SKM-1 treated with dmso at 0.1 percent for 144 hours (cell line): ENCODE measurements at regions not wholly inside any gene's neighbourhood (a gene's known extent, or its start where the extent isn't known, plus 50 kb on each side); places are given as distances from the start of the nearest gene placed in this dataset.

ENCODE experiments used
- DNase-seq: peaks from one replicate; lab custom pipeline; 2025; ENCODE audit not compliant: unreplicated experiment; lab: John Stamatoyannopoulos, UW

GRCh38 chr3:6078436-6078835, 782.5 kb upstream of the GRM7 start:
- no peak for DNase-seq

GRCh38 chr3:6079011-6079410, 781.9 kb upstream of the GRM7 start:
- no peak for DNase-seq

GRCh38 chr3:6079561-6080179, 781.2 kb upstream of the GRM7 start:
- DNase-seq: no peak

GRCh38 chr3:6088433-6088832, 772.5 kb upstream of the GRM7 start:
- DNase-seq: no peak

GRCh38 chr3:6089780-6090179, 771.1 kb upstream of the GRM7 start:
- no peak for DNase-seq

GRCh38 chr3:6091262-6091661, 769.7 kb upstream of the GRM7 start:
- no peak for DNase-seq

- no peak for DNase-seq
These were observed 765.9 kb upstream of the GRM7 start for GRCh38 chr3:6095006-6095405.

GRCh38 chr3:6097021-6097420, 763.9 kb upstream of the GRM7 start:
- DNase-seq: no peak

GRCh38 chr3:6097556-6097955, 763.4 kb upstream of the GRM7 start:
- DNase-seq: no peak

- DNase-seq: no peak
These were observed 762.3 kb upstream of the GRM7 start for GRCh38 chr3:6098516-6099157.

GRCh38 chr3:6099458-6100075, 761.3 kb upstream of the GRM7 start:
- DNase-seq: no peak

- no peak for DNase-seq
These were observed 755.7 kb upstream of the GRM7 start for GRCh38 chr3:6105187-6105586.

- no peak for DNase-seq
These were observed 752.0 kb upstream of the GRM7 start for GRCh38 chr3:6108957-6109356.

- no peak for DNase-seq
These were observed 750.5 kb upstream of the GRM7 start for GRCh38 chr3:6110451-6110850.

- no peak for DNase-seq
These were observed 748.4 kb upstream of the GRM7 start for GRCh38 chr3:6112546-6112945.

GRCh38 chr3:6113338-6113737, 747.6 kb upstream of the GRM7 start:
- DNase-seq: no peak

GRCh38 chr3:6119367-6119766, 741.5 kb upstream of the GRM7 start:
- DNase-seq: no peak

- no peak for DNase-seq
These were observed 740.1 kb upstream of the GRM7 start for GRCh38 chr3:6120786-6121185.

GRCh38 chr3:6124875-6125274, 736.0 kb upstream of the GRM7 start:
- DNase-seq: no peak

GRCh38 chr3:6125520-6125919, 735.4 kb upstream of the GRM7 start:
- DNase-seq: no peak

- no peak for DNase-seq
These were observed 728.1 kb upstream of the GRM7 start for GRCh38 chr3:6132684-6133432.

- no peak for DNase-seq
These were observed 718.2 kb upstream of the GRM7 start for GRCh38 chr3:6142707-6143106.
